WTC11 (cell line): ENCODE measurements at regions not wholly inside any gene's neighbourhood (a gene's known extent, or its start where the extent isn't known, plus 50 kb on each side); places are given as distances from the start of the nearest gene placed in this dataset.

Source experiments
- ATAC-seq: fragments of 200-7000 bp; cut with Tn5 transposase; 2 replicates; pipeline ENCODE4 v1.10.0; 2021; ENCODE audit warnings: mild to moderate bottlenecking, moderate library complexity
- CTCF ChIA-PET: fragments of 300-600 bp; sonication (Branson Sonifier 250); formaldehyde crosslinking; loops from one replicate; lab custom pipeline; 2021; ENCODE audit warnings: antibody characterized with exemption; lab: Charles Lee
- POLR2A ChIA-PET: fragments of 350-600 bp; sonication (Branson Sonifier 250); formaldehyde crosslinking; loops from one replicate; lab custom pipeline; 2021; ENCODE audit warnings: antibody characterized with exemption; lab: Charles Lee
- DNase-seq: peaks from one replicate; pipeline ENCODE4 v3.0.0; 2021; ENCODE audit warnings: low spot score
- H3K27ac Mint-ChIP-seq: 2 replicates; pipeline ENCODE4 v1.8.0; 2021; ENCODE audit warnings: mixed read lengths
- H3K27me3 Mint-ChIP-seq: 2 replicates; pipeline ENCODE4 v1.8.0; 2021; ENCODE audit warnings: low read depth, mild to moderate bottlenecking, moderate library complexity, mixed read lengths
- H3K36me3 Mint-ChIP-seq: 2 replicates; pipeline ENCODE4 v1.8.0; 2021; ENCODE audit warnings: mixed read lengths
- H3K4me1 Mint-ChIP-seq: 2 replicates; pipeline ENCODE4 v1.8.0; 2022; ENCODE audit warnings: mixed read lengths
- H3K4me3 Mint-ChIP-seq: 2 replicates; pipeline ENCODE4 v1.8.0; 2021; ENCODE audit warnings: mild to moderate bottlenecking, moderate library complexity, mixed read lengths
- H3K9me3 Mint-ChIP-seq: 2 replicates; pipeline ENCODE4 v1.8.0; 2021; ENCODE audit warnings: mixed read lengths
- AFF4 ChIP-seq: sonication (generic); formaldehyde crosslinking; IDR thresholded peaks from 2 replicates; pipeline ENCODE4 v1.8.1; 2023; ENCODE audit warnings: mild to moderate bottlenecking, missing genetic modification reagents, borderline replicate concordance
- AR ChIP-seq: fragments of 250-450 bp; sonication (Bioruptor Pico); IDR thresholded peaks from 2 replicates; pipeline ENCODE4 v1.9.0; 2021; ENCODE audit warnings: mild to moderate bottlenecking
- ATF6 ChIP-seq: sonication (generic); formaldehyde crosslinking; IDR thresholded peaks from 2 replicates; pipeline ENCODE4 v1.8.1; 2023; ENCODE audit warnings: mild to moderate bottlenecking, missing genetic modification reagents
- E2F1 ChIP-seq: sonication (generic); formaldehyde crosslinking; IDR thresholded peaks from 2 replicates; pipeline ENCODE4 v1.8.0; 2022; ENCODE audit warnings: mild to moderate bottlenecking, missing genetic modification reagents
- ETV6 ChIP-seq: sonication (generic); formaldehyde crosslinking; IDR thresholded peaks from 2 replicates; pipeline ENCODE4 v1.8.1; 2022; ENCODE audit warnings: mild to moderate bottlenecking, missing genetic modification reagents
- FOXP4 ChIP-seq: sonication (generic); formaldehyde crosslinking; IDR thresholded peaks from 2 replicates; pipeline ENCODE4 v1.8.0; 2022; ENCODE audit warnings: mild to moderate bottlenecking, missing genetic modification reagents
- HMGA2 ChIP-seq: fragments of 250-450 bp; sonication (Bioruptor Pico); IDR thresholded peaks from 2 replicates; pipeline ENCODE4 v1.4.0; 2021; ENCODE audit warnings: mild to moderate bottlenecking, moderate library complexity
- KAT7 ChIP-seq: sonication (generic); formaldehyde crosslinking; IDR thresholded peaks from 2 replicates; pipeline ENCODE4 v1.8.1; 2023; ENCODE audit warnings: missing genetic modification reagents, mild to moderate bottlenecking, borderline replicate concordance
- SMAD4 ChIP-seq: sonication (generic); formaldehyde crosslinking; IDR thresholded peaks from 2 replicates; pipeline ENCODE4 v1.8.0; 2022; ENCODE audit warnings: mild to moderate bottlenecking, missing genetic modification reagents
- ZSCAN18 ChIP-seq: fragments of 250-450 bp; sonication (Bioruptor Pico); IDR thresholded peaks from 2 replicates; pipeline ENCODE4 v2.1.2; 2022; ENCODE audit warnings: mild to moderate bottlenecking, moderate library complexity

GRCh38 chr7:67912437-67912836 lies 915.8 kb downstream of the TYW1 start (continued):
- no peak for TF ChIP-seq ZSCAN18
- TF ChIP-seq ATF6 (CRISPR knock-in tag), result no peak
- TF ChIP-seq, all 79 proteins: peak for 0

- ATAC-seq (no peak), DNase-seq (no peak)
- ChIA-PET POLR2A (interaction anchor here (0.6 kb wide), 1 partner anchor 333 kb away, joined by 3 read pairs; no protein-coding TSS in a partner anchor), CTCF (interaction anchor here (1.4 kb wide), 1 partner anchor 288 kb away, joined by 6 read pairs; no protein-coding TSS in a partner anchor)
- peaks cover 7% of the 10 kb centered on the region for H3K36me3 Mint-ChIP-seq
- H3K27ac Mint-ChIP-seq, result no peak overlapping the region
- peaks cover 44% of the 10 kb centered on the region for H3K4me1 Mint-ChIP-seq
- no peak for TF ChIP-seq AR (CRISPR knock-in tag)
- no peak for TF ChIP-seq FOXP4 (CRISPR knock-in tag)
- no peak for TF ChIP-seq HMGA2
- TF ChIP-seq AFF4 (CRISPR knock-in tag), result no peak
- no peak for TF ChIP-seq E2F1 (CRISPR knock-in tag)
- TF ChIP-seq ETV6 (CRISPR knock-in tag), result no peak
- TF ChIP-seq SMAD4, result no peak
- TF ChIP-seq KAT7 (CRISPR knock-in tag), result no peak
- H3K4me3 Mint-ChIP-seq, result no peak overlapping the region
- H3K27me3 Mint-ChIP-seq, result peaks cover 18% of the 10 kb centered on the region
- H3K9me3 Mint-ChIP-seq, result peaks cover 7% of the 10 kb centered on the region
These were observed 917.0 kb downstream of the TYW1 start for GRCh38 chr7:67913604-67914003.
